Fibroblast of the aortic adventitia (primary cell): ENCODE measurements at regions not wholly inside any gene's neighbourhood (a gene's known extent, or its start where the extent isn't known, plus 50 kb on each side); places are given as distances from the start of the nearest gene placed in this dataset.

Experiments
- DNase-seq: peaks from one replicate; pipeline ENCODE4 v3.0.0-alpha.2; 2010; ENCODE audit warnings: low read depth
- H3K4me3 ChIP-seq: 2 replicates; pipeline ENCODE4 v1.5.1; 2011; ENCODE audit warnings: low read depth, mild to moderate bottlenecking, control low read depth, low read length, moderate library complexity
- CTCF ChIP-seq: IDR thresholded peaks from 2 replicates; pipeline ENCODE4 v1.5.1; 2011; ENCODE audit warnings: mild to moderate bottlenecking, low read length, control low read depth, inconsistent platforms; ENCODE audit not compliant: insufficient read depth

- DNase-seq, result no peak
- no peak overlapping the region for H3K4me3 ChIP-seq
- no peak for TF ChIP-seq CTCF
Measured at GRCh38 chr12:113633678-113634332, 162.1 kb upstream of the LHX5 start.

GRCh38 chr12:113630625-113631024 is 159.0 kb upstream of the LHX5 start:
- DNase-seq, result no peak
- H3K4me3 ChIP-seq, result no peak overlapping the region
- no peak for TF ChIP-seq CTCF

- DNase-seq, result no peak
- TF ChIP-seq CTCF, result no peak
- no peak overlapping the region for H3K4me3 ChIP-seq
Measured at GRCh38 chr12:113625499-113625898, 153.8 kb upstream of the LHX5 start.

GRCh38 chr12:113622410-113622809 is 150.7 kb upstream of the LHX5 start:
- DNase-seq, result no peak
- no peak for TF ChIP-seq CTCF
- H3K4me3 ChIP-seq, result no peak overlapping the region

- no peak overlapping the region for H3K4me3 ChIP-seq
- TF ChIP-seq CTCF, result no peak
- no peak for DNase-seq
Measured at GRCh38 chr12:113620437-113620976, 148.8 kb upstream of the LHX5 start.

- H3K4me3 ChIP-seq, result no peak overlapping the region
- no peak for TF ChIP-seq CTCF
- DNase-seq, result no peak
Measured at GRCh38 chr12:113619202-113619601, 147.5 kb upstream of the LHX5 start.

- H3K4me3 ChIP-seq, result no peak overlapping the region
- TF ChIP-seq CTCF, result no peak
- DNase-seq, result no peak
Measured at GRCh38 chr12:113613414-113613813, 141.7 kb upstream of the LHX5 start.
